Activated T-cell treated with anti-CD3 and anti-CD28 coated beads for 24 hours (primary cell): ENCODE measurements at regions not wholly inside any gene's neighbourhood (a gene's known extent, or its start where the extent isn't known, plus 50 kb on each side); places are given as distances from the start of the nearest gene placed in this dataset.

Source experiments
- DNase-seq: peaks from one replicate; pipeline ENCODE4 v3.0.0-alpha.2; 2020; ENCODE audit warnings: low read depth

DNA sequence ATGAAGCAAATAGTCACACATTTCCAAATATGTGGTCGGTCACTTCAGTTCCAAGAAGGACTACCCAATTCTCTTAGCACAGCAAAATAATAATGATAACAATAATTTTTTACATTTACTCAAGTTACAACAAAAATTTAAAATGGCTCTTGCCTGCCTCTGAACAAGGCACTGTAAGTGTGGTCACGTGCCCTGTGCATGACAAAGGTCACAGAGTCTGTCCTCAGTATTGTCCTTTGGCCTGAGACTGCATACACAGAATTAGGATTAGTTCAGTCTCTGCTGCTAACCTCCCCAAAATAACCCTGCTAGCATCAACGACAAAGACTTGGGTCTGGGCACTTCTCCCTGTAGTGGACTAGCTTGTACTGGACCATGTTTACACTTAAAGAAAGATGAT is 297.1 kb upstream of the DUSP10 start:
- DNase-seq: no peak

DNA sequence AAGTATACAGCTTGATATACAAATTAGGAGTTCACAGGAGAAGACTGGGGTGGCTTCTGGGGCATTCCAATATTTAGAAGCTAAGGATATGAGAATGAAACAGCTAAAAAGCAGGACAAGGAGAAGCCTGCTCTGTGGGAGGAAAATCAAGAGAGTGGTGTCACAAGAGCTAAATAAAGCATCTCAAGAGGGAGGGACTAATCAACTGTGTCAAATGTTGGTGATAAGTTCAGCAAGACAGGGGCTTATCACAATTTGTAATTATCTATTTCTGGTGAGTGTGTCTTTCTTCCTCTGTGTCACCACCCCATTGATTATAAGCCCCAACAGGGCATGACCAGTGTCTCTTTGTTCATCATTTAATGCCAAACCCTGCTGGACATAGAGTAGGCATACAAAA is 295.8 kb upstream of the DUSP10 start:
- DNase-seq: no peak

DNA sequence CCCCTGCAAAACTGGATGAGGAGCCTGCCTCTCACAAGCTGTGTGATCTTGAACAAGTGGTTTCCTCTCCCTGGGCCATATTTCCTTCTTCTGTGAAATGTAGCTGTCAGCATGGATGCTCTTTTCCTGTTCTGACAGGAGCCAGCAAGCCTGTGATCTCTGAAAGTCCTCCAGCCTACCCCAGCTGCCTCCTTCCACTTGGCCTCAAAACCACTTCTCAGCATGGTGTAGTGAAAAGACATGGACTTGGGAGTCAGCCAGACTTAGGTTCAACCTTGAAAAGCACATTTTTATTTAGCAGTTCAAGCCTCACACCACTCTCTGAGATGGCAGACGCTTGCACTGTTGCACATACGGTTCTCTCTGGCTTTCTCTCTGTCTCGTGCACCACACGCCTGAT is 292.9 kb upstream of the DUSP10 start:
- DNase-seq: no peak

DNA sequence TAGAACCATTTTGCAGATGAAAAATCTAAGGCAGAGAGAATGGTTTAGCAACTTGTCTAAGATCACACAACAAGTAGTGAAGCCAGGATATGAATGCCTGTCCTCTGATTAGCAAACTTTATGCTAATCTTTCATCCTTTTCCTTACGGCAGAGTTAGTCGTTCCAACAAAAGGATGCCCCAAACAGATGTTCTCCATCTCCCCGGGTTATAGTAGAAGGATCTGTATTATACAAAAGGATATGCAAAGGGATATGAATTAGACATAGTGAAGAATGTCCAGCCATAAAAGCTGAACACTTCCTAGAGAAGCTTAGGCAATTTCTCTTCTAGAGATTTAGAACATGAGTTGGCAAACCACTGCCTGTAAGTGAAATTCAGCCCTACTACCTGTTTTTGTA is 291.6 kb upstream of the DUSP10 start:
- no peak for DNase-seq

DNA sequence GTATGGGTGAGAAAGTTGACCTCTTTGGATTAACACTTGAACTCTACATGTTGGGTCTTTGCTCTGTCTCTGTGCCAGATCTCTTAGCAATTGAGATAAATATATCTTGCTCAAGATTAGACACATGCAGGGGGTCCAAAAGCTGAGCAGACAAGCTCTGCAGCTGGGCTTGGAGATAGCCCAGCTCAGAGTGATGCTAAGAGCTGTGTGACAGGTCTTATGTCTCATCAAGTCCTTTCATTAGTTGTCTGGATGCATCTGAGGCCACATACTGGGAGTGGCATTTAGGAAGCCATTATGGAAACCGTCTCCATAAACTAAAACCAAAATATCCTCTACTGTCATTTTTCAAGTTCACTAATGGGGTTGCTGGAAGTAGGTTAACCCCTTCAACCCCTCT is 289.4 kb upstream of the DUSP10 start:
- DNase-seq: no peak

DNA sequence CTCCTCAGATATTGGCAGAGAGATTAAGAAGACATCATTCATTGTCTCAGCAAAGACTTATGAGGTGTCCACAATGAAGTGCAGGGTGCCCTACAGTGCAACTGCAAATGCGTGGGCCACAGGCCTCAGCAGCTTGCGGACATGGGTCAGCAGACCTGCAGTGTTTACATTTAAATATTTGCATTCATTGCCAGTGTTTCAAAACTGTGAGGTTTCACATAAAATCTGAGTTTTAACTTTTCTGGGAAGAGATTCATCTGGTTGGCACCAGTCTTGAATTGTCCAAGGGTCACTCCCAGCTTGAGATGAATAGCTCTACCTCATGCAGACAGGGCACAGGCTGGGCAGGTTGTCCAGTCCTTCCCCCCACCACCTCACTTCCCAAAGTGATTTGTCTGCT is 286.8 kb upstream of the DUSP10 start:
- DNase-seq: no peak

DNA sequence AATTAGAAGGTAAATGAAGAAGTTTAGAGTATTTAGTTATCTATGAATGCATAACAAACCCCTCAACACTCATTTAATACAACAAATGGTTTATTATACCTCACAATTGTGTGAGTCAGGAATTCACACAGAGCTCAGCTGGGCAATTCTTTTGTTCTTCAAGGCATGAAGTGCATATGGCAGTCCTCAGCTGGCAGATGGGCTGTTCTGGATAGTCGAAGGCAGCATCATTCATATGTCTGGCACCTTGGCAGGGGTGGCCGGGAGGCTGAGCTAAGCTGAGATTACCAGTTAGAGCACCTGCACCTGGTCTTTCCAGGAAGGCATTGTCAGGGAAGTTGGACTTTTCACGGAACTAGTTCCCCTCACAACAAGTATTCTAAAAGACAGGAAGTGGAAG is 286.2 kb upstream of the DUSP10 start:
- no peak for DNase-seq

DNA sequence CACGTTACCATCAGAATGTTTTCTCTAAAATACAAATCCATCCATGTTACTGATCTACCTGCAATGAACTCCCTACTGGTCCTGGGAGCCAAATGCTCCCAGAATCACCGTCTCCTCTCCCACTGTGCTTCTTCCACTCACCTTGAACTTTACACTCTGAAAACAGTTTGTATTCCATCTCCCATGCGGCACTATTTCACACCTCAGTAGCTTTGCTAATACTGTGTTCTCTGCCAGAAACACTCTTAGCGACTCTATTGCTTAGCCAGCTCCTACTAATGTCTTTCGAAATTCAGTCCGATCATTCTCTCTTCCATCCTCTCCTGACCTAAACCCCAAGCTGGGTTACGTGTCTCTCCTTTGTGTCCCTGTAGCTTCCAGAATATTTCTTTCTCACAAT is 284.4 kb upstream of the DUSP10 start:
- no peak for DNase-seq

DNA sequence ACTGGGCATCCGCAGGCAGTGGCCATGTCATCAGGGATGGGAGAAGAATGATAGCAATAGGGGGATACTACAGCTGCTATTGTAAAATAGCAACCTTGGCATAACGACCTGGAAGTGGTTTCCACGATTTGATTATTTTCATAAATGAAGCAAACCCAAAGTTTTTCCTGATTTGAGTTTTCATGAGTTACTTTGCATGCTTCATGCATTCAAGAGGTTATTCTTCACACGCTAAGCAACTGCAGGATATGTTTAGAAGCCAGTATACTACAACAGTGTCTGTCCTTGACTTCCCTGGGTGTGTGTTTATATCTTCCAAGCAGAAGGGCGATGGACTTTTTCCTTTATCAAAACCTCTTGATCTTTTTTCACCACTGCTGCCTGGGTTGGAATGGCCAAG is 281.1 kb upstream of the DUSP10 start:
- DNase-seq: no peak

DNA sequence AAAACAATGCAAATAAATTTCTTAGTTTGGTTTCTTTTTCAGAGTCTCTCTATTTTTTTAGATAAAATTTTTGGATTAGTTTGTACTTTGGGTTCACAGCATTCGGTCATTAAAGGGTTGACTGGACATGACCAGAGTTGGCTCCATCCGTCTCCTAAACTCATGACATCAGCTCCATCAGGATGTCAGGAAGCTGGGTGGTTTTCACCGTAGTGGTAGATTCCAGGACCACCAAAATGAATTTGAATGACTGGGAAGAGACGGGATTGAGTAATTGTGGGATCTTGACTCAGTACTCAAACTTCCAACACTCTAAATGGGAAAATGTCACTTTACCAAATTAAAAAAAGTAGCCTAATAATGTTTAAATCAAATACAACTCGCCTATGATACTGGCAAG is 279.2 kb upstream of the DUSP10 start:
- DNase-seq: no peak

DNA sequence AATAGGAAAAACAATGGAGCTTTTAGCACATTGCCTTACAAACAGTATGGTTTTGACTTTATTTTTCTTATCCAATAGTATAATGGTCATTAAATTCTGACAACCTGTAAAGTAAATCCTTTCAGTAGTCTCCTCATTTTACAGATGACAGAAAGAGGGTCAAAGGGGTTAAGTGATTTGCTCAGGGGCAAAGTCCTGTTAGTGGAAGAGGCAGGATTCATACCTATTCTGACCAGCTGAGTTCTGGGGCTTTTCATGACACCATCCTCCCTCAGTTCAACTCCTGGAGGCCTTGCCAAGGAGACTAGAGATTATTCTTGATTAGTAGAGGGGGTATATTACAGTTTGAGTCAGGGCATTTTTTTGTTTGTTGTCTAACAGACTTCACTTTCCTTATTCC is 278.7 kb upstream of the DUSP10 start:
- DNase-seq: no peak

DNA sequence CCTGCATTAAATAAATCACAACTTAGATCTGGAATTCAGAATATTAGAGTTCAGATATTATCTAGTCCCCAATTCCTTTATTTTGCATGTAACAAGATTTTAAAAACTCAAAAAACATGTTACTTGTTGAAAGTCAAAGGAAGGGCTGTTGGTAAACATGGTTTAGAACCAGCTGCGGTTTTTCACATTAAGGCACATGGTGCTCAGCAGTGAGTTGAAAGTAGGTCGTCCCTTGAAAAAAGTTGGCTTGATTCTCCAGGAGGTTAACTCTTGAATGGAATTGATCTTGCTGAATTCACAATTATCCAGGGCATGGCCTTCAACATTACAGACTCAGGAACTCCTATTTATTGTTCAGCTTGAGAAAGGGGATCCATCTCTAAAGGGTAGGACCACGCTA is 277.1 kb upstream of the DUSP10 start:
- no peak for DNase-seq

DNA sequence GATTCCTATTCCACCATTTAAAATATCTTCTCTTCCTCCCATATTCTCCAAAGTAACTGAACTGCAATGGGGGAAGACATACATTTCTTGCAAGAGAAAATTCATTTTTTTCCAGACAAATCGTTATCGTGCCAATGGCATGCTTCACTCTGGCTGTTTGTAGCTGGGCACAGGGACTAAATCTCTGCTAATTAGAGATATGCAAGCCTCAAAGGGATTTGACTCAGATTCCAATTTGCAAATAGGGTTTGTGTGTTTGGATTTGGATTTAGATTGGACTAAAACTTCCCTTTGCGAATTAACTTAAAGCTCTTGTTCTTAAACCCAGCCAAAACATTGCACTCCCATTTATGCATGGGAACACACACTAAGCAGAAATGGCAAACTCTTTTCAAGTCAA is 276.2 kb upstream of the DUSP10 start:
- no peak for DNase-seq

DNA sequence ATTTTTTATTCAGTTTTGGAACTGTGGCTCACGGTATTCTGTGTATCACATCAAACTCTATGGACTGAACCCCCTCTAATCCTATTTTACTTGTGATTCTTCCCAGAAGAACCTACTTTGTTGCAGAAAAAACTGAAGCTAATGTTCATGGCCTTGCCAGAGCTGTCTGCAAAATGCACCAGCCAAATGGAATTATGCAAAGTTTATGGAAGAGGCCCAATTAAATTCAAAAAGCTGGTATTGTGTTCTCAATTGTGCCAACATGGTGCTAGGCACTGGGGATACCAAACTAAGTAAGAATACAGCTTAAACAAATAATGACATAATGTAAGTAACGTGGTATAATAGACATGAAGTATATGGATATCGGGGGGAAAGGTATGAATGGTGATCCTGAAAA is 273.8 kb upstream of the DUSP10 start:
- DNase-seq: no peak

DNA sequence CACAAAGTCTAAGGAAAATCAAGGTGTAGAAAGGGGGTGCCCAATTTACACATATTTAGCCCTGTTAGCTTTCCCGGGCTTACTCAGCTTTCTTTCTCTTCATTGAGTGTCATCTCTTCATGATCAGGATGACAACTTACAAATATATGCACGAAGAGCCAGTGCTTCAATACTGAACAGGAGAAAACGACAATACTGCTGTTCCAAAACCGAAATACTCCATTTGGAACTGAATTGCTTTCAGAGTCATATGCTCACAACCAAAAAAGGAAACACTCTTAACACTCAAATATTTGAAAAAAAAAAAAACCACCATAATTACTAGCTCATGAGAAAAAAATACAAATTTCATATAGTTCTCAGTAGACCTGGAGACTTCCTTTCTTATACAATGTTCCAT is 272.1 kb upstream of the DUSP10 start:
- DNase-seq: no peak

DNA sequence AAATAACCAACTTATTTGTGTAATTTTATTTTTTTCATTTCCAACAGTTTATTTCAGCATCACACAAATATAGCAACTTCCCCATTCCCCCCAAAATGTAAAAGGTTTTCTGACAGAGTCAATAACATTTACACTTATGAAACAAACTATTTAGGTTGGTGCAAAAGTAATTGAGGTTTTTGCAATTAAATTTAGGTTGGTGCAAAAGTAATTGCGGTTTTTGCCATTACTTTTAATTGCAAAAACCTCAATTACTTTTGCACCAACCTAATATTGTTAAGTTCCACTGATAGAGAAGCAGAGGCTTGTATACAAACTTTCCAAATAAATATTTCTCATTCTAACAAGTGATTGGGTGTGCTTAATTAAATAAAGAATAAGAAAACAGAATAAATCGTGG is 270.9 kb upstream of the DUSP10 start:
- DNase-seq: no peak

DNA sequence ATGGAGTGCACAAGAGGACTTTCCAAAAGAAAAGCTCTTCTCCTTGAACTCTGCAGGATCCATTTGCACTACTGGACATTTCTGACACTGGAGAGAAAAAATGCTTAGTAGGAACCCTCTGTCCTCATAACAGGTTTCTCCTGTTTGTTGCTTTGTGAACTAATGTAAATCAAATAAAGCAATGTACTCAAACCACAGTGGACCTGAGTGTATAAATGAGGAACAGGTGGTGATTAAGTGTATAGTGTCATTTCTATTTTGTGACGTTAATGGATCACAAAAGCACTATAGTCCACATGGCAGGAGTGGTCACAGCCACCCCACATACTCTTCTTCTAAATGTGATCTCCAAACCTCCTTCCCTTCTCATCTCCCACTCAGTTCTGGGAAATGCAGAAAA is 268.4 kb upstream of the DUSP10 start:
- no peak for DNase-seq

DNA sequence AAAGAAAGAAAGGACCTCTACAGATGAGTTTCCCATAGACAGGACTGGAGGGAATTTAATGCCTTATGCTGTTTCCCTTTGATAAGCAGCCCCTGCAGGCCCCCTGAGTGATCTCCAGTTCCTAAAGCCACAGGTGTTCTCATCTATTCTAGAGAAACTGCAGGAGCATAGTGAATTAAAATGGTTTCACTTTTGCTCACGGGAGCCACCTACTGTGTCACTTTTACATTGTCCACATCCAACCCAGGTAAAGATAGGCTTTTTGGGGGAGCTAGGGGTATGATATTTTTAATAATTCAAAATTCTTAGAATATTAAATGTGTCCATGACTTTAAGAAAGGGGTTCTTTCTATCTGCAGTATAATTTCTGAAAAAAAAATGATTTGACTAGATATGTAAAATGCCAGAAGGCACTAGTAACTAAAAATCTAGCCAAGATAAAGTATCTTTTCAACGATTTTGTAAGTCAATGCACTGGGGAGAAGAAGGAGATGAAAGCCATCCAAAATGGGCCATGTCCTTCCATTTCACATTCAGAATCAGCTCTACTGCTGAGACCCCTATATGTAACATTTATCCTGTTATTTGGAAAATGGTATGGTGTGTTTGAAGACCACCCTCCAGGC is 267.3 kb upstream of the DUSP10 start:
- DNase-seq: peak; percentile 11

DNA sequence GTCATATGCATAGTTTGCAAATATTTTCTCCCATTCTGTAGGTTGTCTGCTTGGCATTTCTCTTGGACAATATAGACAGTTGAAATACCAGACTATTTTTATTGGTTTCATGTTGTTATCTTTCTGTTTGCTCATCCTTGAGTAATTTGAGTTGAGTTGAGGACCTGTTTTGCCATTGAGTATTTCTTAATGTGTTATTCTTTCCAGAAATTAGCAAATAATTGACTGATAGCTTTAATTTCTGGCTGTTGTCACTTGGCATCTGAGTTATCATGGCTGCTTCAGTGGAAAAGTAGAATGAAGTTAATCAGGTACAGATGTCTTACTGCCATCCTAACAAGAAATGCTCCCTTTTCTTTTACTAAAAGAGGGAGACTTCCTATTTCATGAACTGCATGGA is 264.8 kb upstream of the DUSP10 start:
- DNase-seq: no peak

DNA sequence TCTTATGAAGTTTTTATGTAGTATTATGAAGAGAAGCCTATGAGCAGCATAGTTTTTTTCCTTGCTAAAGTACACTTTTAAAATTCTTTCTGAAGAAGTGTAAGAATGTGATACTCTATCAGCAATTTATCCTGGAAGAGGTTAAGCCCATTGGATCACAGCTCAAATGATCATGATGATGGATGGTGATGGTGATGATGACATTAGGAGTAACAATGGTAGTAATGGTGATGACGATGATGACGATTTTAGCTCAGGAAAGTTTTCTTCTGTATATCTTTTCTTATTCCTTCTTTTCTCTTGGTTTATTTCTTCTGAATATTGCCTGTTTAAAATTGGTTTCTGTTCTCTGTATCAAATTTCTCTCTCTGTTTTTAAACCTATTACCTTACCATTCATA is 262.9 kb upstream of the DUSP10 start:
- DNase-seq: no peak

DNA sequence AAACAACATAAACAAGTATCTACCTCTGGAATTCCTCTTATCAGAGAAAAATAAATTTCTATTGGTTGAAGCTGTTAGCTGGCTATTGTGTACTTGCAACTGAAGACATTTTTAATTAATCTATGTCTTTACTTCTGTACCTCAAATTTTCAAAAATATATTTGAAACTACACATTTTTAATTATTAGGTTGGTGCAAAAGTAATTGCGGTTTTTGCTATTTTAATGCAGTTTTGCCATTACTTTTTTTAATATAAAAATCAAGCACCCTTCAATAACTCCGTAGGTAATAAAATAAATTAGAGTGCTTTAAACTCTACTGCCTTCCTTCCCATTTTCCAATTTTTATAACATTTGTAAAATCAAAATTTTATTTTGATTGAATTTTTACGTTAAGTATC is 262.1 kb upstream of the DUSP10 start:
- no peak for DNase-seq

DNA sequence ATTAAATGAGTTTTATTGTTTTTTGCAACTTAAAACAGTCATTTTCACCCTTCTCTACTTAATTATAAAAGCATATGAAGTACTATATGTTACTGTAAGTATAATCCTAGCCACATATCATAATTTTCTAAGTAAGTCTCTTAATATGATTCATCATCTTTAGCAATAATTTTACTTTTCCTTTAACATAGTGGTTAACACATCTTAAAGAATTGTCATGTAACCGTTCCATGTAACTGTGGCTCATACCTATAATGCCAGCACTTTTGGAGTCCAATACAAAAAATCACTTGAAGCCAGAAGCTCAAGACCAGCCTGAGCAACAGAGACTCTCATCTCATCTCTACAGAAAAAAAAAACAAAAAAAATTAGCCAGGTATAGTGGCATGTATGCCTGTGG is 260.6 kb upstream of the DUSP10 start:
- no peak for DNase-seq

DNA sequence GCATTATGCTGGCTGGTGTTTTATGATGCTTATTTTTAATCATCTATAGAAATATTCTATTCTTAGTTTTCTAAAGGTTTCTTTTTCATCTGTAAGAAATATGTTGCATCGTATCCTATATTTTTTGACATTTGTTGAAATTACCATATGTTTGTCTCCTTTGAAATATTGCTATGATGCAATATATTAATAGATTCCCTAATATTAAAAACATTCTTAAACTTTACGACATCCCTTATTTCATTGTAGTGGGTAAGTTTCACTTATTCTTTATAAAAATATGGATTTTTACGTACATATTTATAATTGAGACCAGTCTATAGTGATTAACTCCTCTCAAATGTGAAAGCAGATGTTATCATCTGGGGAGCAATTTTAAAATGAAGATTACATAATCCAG is 258.2 kb upstream of the DUSP10 start:
- DNase-seq: no peak

DNA sequence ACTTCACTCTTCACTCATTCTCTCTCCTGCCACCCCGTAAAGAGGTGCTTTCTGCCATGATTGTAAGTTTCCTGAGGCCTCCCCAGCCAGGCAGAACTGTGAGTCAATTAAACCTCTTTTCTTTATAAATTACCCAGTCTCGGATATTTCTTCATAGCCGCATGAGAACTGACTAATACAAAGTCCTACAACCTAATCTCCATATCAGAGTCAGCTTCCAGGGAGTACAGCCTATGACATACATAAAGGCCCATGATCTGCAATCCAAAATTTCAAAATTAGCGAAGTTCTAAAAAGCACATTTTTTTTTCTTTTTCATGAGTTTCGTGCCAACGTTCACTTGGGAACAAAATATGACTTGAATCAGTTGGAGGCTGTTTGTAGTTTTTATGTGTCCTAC is 256.9 kb upstream of the DUSP10 start:
- DNase-seq: no peak

DNA sequence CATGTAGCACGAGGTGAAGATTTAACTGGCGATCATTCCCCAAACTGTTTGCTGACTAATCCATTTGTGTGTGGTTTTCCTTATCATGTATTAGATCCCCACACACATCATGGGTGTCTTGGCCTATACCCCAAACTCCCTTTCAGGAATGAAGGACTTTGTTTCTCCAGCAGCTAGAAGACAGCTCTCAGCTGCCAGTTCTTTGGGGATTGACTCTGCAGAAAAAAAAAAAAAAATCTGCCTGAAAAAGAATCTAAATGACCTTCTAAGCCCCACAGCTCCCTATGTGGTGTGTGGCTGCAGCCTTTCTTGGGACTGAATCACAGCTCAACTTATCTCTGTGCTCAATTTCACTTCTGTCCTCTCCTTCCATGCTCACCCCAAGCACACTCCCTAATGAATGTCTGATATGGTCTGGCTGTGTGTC is 256.3 kb upstream of the DUSP10 start:
- no peak for DNase-seq
